H9 (cell line): ENCODE measurements at regions not wholly inside any gene's neighbourhood (a gene's known extent, or its start where the extent isn't known, plus 50 kb on each side); places are given as distances from the start of the nearest gene placed in this dataset.
"Not testable (repeated sequence)": the region's sequence is repeated elsewhere in the genome, so short reads cannot be mapped to it uniquely, and the experiment has no call there.

ENCODE experiments used
- DNase-seq: peaks from one replicate; pipeline ENCODE4 v3.0.0-alpha.2; 2017
- H2AFZ ChIP-seq: one replicate; pipeline ENCODE4 v1.6.1; 2013; ENCODE audit warnings: mild to moderate bottlenecking, low read length, control low read depth, moderate library complexity
- H2AK5ac ChIP-seq: 2 replicates; pipeline ENCODE4 v1.6.1; 2013; ENCODE audit warnings: low read length, control low read depth, mixed read lengths; ENCODE audit not compliant: insufficient read length
- H2BK120ac ChIP-seq: one replicate; pipeline ENCODE4 v1.6.1; 2013; ENCODE audit warnings: low read depth, mild to moderate bottlenecking, low read length, control low read depth, inconsistent platforms; ENCODE audit not compliant: poor library complexity, severe bottlenecking
- H2BK12ac ChIP-seq: 2 replicates; pipeline ENCODE4 v1.6.1; 2013; ENCODE audit warnings: low read length, control low read depth, mixed read lengths, low read depth; ENCODE audit not compliant: insufficient read length
- H2BK15ac ChIP-seq: 2 replicates; pipeline ENCODE4 v1.6.1; 2013; ENCODE audit warnings: low read depth, low read length, control low read depth
- H2BK20ac ChIP-seq: one replicate; pipeline ENCODE4 v1.6.1; 2013; ENCODE audit warnings: low read depth, mild to moderate bottlenecking, low read length, control low read depth, inconsistent platforms; ENCODE audit not compliant: poor library complexity, severe bottlenecking
- H2BK5ac ChIP-seq: 2 replicates; pipeline ENCODE4 v1.6.1; 2013; ENCODE audit warnings: low read length, control low read depth, mixed read lengths; ENCODE audit not compliant: insufficient read length
- H3K14ac ChIP-seq: 2 replicates; pipeline ENCODE4 v1.6.1; 2013; ENCODE audit warnings: low read length, control low read depth; ENCODE audit not compliant: insufficient read depth
- H3K18ac ChIP-seq: 2 replicates; pipeline ENCODE4 v1.6.1; 2013; ENCODE audit warnings: low read depth, mild to moderate bottlenecking, mixed read lengths, low read length, control low read depth; ENCODE audit not compliant: insufficient read length
- H3K23ac ChIP-seq: 2 replicates; pipeline ENCODE4 v1.6.1; 2013; ENCODE audit warnings: low read length, control low read depth, mixed read lengths, low read depth; ENCODE audit not compliant: insufficient read length
- H3K23me2 ChIP-seq: 2 replicates; pipeline ENCODE4 v1.6.1; 2013; ENCODE audit warnings: low read depth, mild to moderate bottlenecking, mixed read lengths, low read length, control low read depth; ENCODE audit not compliant: insufficient read length, poor library complexity, severe bottlenecking
- H3K27ac ChIP-seq: 2 replicates; pipeline ENCODE4 v1.5.1; 2013; ENCODE audit warnings: low read length, control low read depth, mixed read lengths, low read depth; ENCODE audit not compliant: insufficient read length
- H3K27me3 ChIP-seq: 2 replicates; pipeline ENCODE4 v1.6.1; 2013; ENCODE audit warnings: low read length, control low read depth, inconsistent platforms; ENCODE audit not compliant: insufficient read depth
- H3K4ac ChIP-seq: 2 replicates; pipeline ENCODE4 v1.6.1; 2013; ENCODE audit warnings: low read depth, mild to moderate bottlenecking, control low read depth, inconsistent platforms, low read length, moderate library complexity
- H3K4me1 ChIP-seq: 2 replicates; pipeline ENCODE4 v1.6.1; 2013; ENCODE audit warnings: low read length, control low read depth, inconsistent platforms; ENCODE audit not compliant: insufficient read depth
- H3K4me2 ChIP-seq: 2 replicates; pipeline ENCODE4 v1.6.1; 2013; ENCODE audit warnings: low read length, control low read depth, mixed read lengths; ENCODE audit not compliant: insufficient read length, insufficient read depth
- H3K56ac ChIP-seq: 2 replicates; pipeline ENCODE4 v1.6.1; 2013; ENCODE audit warnings: low read depth, mild to moderate bottlenecking, mixed read lengths, low read length, control low read depth; ENCODE audit not compliant: insufficient read length
- H3K79me1 ChIP-seq: 2 replicates; pipeline ENCODE4 v1.6.1; 2013; ENCODE audit warnings: low read depth, mild to moderate bottlenecking, moderate library complexity, low read length, control low read depth, inconsistent platforms; ENCODE audit not compliant: insufficient read depth, poor library complexity, severe bottlenecking
- H3K79me2 ChIP-seq: 2 replicates; pipeline ENCODE4 v1.6.1; 2013; ENCODE audit warnings: low read length, control low read depth, inconsistent platforms; ENCODE audit not compliant: insufficient read depth
- H3K9ac ChIP-seq: 2 replicates; pipeline ENCODE4 v1.6.1; 2013; ENCODE audit warnings: low read length, control low read depth, mixed read lengths; ENCODE audit not compliant: insufficient read length; ENCODE audit errors: extremely low read depth
- H3K9me3 ChIP-seq: one replicate; pipeline ENCODE4 v1.6.1; 2013; ENCODE audit warnings: low read depth, low read length, inconsistent platforms; ENCODE audit not compliant: control insufficient read depth
- H3T11ph ChIP-seq: one replicate; pipeline ENCODE4 v1.6.1; 2013; ENCODE audit warnings: mild to moderate bottlenecking, low read length, control low read depth, inconsistent platforms
- H4K20me1 ChIP-seq: one replicate; pipeline ENCODE4 v1.6.1; 2013; ENCODE audit not compliant: control insufficient read depth, insufficient read length, insufficient read depth
- H4K5ac ChIP-seq: 2 replicates; pipeline ENCODE4 v1.6.1; 2013; ENCODE audit warnings: low read depth, mild to moderate bottlenecking, mixed read lengths, low read length, control low read depth; ENCODE audit not compliant: insufficient read length
- H4K8ac ChIP-seq: replicated peaks from 2 replicates; pipeline ENCODE4 v1.6.1; 2013; ENCODE audit warnings: low read length, control low read depth, mixed read lengths, low read depth; ENCODE audit not compliant: insufficient read length
- H4K91ac ChIP-seq: 2 replicates; pipeline ENCODE4 v1.6.1; 2013; ENCODE audit warnings: low read depth, mild to moderate bottlenecking, moderate library complexity, mixed read lengths, low read length, control low read depth; ENCODE audit not compliant: insufficient read length
- H3K27ac Mint-ChIP-seq, 3 experiments: 2 replicates in 2 of 3; 3 replicates in 1 of 3; pipeline ENCODE4 v1.8.0; 2020 to 2021; ENCODE audit warnings: mixed read lengths in 3 of 3, mild to moderate bottlenecking in 1 of 3, moderate library complexity in 1 of 3
- H3K27me3 Mint-ChIP-seq: 2 replicates; pipeline ENCODE4 v1.8.0; 2021; ENCODE audit warnings: low read depth, mild to moderate bottlenecking, moderate library complexity, mixed read lengths
- H3K36me3 Mint-ChIP-seq, 3 experiments: 2 replicates in 2 of 3; 3 replicates in 1 of 3; pipeline ENCODE4 v1.8.0; 2020 to 2021; ENCODE audit warnings: low read depth in 3 of 3, mixed read lengths in 3 of 3; ENCODE audit not compliant: insufficient read depth in 1 of 3
- H3K4me1 Mint-ChIP-seq, 2 experiments: 2 replicates each; pipeline ENCODE4 v1.8.0; 2020; ENCODE audit warnings: mixed read lengths in 2 of 2
- H3K4me3 Mint-ChIP-seq, 2 experiments: 2 replicates in 1 of 2; 3 replicates in 1 of 2; pipeline ENCODE4 v1.8.0; 2020 to 2021; ENCODE audit warnings: mild to moderate bottlenecking in 2 of 2, mixed read lengths in 2 of 2, moderate library complexity in 1 of 2
- H3K9me3 Mint-ChIP-seq, 2 experiments: 2 replicates in 1 of 2; 3 replicates in 1 of 2; pipeline ENCODE4 v1.8.0; 2020; ENCODE audit warnings: mild to moderate bottlenecking in 2 of 2, mixed read lengths in 2 of 2, moderate library complexity in 1 of 2
- WGBS: extraction: QIAGEN DNeasy Blood & Tissue Kit; methylation state at CpG from one replicate; pipeline ENCODE4 v1.1.7; 2013; ENCODE audit warnings: missing lambda C conversion rate, low lambda C conversion rate, mixed read lengths; ENCODE audit not compliant: insufficient read length; ENCODE audit errors: extremely low coverage; 5-methylcytosine and 5-hydroxymethylcytosine counted together
- TF ChIP-seq, protein P1 (sequence below): fragments of 200-600 bp; sonication (generic); conservative IDR thresholded peaks from 3 replicates; pipeline ENCODE4 v1.8.0; 2021; ENCODE audit warnings: antibody characterized with exemption, mild to moderate bottlenecking

DNA sequence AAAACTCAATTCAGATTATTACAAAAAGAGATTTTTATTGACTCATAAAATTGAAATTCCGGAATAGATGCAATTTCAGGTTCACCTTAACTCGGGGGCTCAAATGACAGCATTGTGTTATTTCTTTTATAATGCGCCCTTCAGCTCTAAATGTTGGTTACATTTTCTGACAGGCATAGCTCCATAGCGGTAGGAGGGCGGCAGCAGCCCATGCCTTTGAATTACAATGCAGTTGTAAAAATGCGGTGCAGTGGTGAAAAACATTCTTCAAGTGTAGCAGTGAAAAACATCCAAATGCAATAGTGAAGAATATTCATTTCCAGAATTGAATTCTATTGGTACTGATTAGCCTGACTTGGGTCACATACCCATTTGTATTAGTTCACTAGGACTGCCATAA lies 215.3 kb upstream of the PKP2 start:
- Histone ChIP-seq H2AFZ (no peak overlapping the region), H4K91ac (no peak overlapping the region), H3K79me2 (no peaks in the 10 kb centered on the region), H4K8ac (no peak overlapping the region), H3K27me3 (no peaks in the 10 kb centered on the region), H3K27ac (no peak overlapping the region), H4K5ac (no peak overlapping the region), H3K4ac (no peak overlapping the region), H2BK15ac (no peak overlapping the region), H3K4me1 (peaks cover 2% of the 10 kb centered on the region; the same call in 1 of the 2 replicates), H2AK5ac (no peak overlapping the region), H2BK20ac (no peak overlapping the region), H3K79me1 (no peaks in the 10 kb centered on the region), H2BK120ac (no peak overlapping the region), H3K23me2 (no peaks in the 10 kb centered on the region), H2BK12ac (no peak overlapping the region), H3K23ac (no peak overlapping the region), H2BK5ac (no peak overlapping the region), H3K9ac (no peak overlapping the region), H3K56ac (no peak overlapping the region), H3K18ac (no peak overlapping the region), H4K20me1 (no peaks in the 10 kb centered on the region), H3K9me3 (peaks cover 14% of the 10 kb centered on the region), H3T11ph (no peak overlapping the region), H3K4me2 (peak overlapping the region; percentile 29), H3K14ac (no peak overlapping the region)
- Mint-ChIP-seq H3K27ac (peak overlapping the region in 1 of 3 experiments; percentile 66; a peak in 2 of 7 replicates), H3K4me3 (peak overlapping the region in 1 of 2 experiments; percentile 58; a peak in 1 of 5 replicates), H3K27me3 (peaks cover 2% of the 10 kb centered on the region; the same call in 1 of the 2 replicates), H3K9me3 (peaks cover 24 to 26% of the 10 kb centered on the region in 2 experiments), H3K36me3 (peaks cover 16 to 25% (median 17%) of the 10 kb centered on the region in 3 experiments), H3K4me1 (peaks cover 22 to 23% of the 10 kb centered on the region in 2 experiments)
- no peak for DNase-seq
- WGBS = no CpG with 5 or more reads among the region's 6 CpGs
- TF ChIP-seq, protein P1, sequence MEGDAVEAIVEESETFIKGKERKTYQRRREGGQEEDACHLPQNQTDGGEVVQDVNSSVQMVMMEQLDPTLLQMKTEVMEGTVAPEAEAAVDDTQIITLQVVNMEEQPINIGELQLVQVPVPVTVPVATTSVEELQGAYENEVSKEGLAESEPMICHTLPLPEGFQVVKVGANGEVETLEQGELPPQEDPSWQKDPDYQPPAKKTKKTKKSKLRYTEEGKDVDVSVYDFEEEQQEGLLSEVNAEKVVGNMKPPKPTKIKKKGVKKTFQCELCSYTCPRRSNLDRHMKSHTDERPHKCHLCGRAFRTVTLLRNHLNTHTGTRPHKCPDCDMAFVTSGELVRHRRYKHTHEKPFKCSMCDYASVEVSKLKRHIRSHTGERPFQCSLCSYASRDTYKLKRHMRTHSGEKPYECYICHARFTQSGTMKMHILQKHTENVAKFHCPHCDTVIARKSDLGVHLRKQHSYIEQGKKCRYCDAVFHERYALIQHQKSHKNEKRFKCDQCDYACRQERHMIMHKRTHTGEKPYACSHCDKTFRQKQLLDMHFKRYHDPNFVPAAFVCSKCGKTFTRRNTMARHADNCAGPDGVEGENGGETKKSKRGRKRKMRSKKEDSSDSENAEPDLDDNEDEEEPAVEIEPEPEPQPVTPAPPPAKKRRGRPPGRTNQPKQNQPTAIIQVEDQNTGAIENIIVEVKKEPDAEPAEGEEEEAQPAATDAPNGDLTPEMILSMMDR = no peak

DNA sequence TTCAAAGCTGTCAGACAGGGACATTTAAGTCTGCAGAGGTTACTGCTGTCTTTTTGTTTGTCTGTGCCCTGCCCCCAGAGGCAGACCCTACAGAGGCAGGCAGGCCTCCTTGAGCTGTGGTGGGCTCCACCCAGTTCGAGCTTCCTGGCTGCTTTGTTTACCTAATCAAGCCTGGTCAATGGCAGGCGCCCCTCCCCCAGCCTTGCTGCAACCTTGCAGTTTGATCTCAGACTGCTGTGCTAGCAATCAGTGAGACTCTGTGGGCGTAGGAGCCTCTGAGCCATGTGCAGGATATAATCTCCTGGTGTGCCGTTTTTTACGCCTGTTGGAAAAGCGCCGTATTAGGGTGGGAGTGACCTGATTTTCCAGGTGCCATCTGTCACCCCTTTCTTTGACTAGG lies 211.2 kb upstream of the PKP2 start:
- H3K9me3 ChIP-seq = peaks cover 14% of the 10 kb centered on the region
- not testable (repeated sequence) for H3K9ac ChIP-seq, H3K27ac Mint-ChIP-seq, H2AFZ ChIP-seq, H4K20me1 ChIP-seq, H3K56ac ChIP-seq, H3K79me1 ChIP-seq, H2BK5ac ChIP-seq, H3K18ac ChIP-seq, H3K27me3 ChIP-seq, H4K8ac ChIP-seq, H2BK20ac ChIP-seq, H3K23ac ChIP-seq, H2BK12ac ChIP-seq, H2BK15ac ChIP-seq, H3K27ac ChIP-seq, H4K91ac ChIP-seq, H3K14ac ChIP-seq, H4K5ac ChIP-seq, H3K23me2 ChIP-seq, H3K4ac ChIP-seq, H3K27me3 Mint-ChIP-seq, H2BK120ac ChIP-seq, H3K79me2 ChIP-seq, H3K4me2 ChIP-seq, H3T11ph ChIP-seq, H2AK5ac ChIP-seq, DNase-seq, H3K4me3 Mint-ChIP-seq, H3K4me1 ChIP-seq
- H3K36me3 Mint-ChIP-seq = peaks cover 20 to 29% (median 21%) of the 10 kb centered on the region in 3 experiments
- peaks cover 30% of the 10 kb centered on the region in 2 experiments for H3K9me3 Mint-ChIP-seq
- H3K4me1 Mint-ChIP-seq = peaks cover 12 to 15% of the 10 kb centered on the region in 2 experiments
- WGBS = no CpG with 5 or more reads among the region's 7 CpGs
